Hepatic stellate cell (primary cell): ENCODE measurements at regions not wholly inside any gene's neighbourhood (a gene's known extent, or its start where the extent isn't known, plus 50 kb on each side); places are given as distances from the start of the nearest gene placed in this dataset.

Experiments used
- DNase-seq: peaks from one replicate; pipeline ENCODE4 v3.0.0; 2011; ENCODE audit warnings: low spot score

DNA sequence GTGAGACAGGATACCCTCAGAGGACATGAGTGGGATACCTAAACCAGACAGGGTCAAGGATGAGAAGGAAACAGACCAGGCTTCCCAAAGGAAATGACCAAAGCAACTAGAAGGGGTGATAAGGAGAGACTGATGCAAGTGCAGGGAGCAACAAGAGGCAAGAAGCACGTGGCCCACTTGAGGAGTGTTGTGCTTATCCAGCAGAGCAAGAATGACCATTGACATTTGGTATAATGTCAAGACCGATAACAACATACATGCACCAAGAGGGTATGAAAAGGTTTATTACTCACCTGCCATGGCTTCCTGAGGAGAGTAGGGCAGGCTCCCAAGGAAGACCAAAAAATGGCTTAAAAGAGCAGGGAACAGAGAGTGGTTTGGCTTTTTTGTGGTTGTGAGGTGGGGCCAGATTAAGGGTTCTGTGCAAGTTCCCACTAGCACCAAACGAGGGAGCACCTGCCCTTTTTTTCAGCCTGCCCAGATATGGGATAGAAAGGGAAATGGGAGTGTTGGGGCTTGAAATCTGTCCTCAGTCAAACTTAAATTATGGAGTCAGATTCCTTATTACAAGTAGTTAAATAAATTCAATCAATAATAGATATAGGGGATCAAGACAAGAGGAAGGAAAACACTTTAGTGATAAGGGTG, 513.6 kb downstream of the RASEF start:
- no peak for DNase-seq

- DNase-seq = no peak
Measured at GRCh38 chr9:82552784-82553183, 510.2 kb downstream of the RASEF start.

- DNase-seq = no peak
Measured at GRCh38 chr9:82553654-82554366, 509.1 kb downstream of the RASEF start.

- DNase-seq = no peak
Measured at GRCh38 chr9:82554381-82554780, 508.6 kb downstream of the RASEF start.

- no peak for DNase-seq
Measured at GRCh38 chr9:82555031-82555430, 507.9 kb downstream of the RASEF start.

DNA sequence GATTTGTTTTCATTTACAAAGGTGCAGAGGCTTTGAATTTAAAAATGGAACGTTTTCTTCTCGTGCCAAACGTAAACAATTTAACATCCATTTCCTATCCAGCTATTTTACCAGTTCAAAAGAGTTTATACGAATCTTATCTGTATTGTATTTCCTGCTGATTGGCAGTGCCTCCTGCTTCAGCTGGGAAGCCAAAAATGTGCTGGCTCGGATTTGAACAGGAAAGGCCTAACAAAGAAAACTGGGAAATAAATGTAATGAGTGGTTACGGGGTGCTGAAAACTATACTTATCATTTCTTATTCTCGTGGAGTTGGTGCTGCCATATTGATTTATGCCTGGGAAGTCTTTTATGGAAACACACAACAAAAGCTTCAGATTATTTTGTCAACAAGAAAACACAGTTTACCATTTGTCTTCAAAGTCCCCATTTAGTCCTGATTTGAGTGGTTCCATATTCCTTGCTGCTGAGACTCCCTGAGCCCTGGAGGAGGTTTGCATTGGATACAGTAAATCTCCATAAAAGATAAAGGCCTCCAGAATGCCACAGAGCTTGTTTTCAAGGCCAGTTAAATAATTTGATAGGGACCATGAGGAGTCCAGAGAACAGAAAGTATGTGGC, 507.4 kb downstream of the RASEF start:
- no peak for DNase-seq

DNA sequence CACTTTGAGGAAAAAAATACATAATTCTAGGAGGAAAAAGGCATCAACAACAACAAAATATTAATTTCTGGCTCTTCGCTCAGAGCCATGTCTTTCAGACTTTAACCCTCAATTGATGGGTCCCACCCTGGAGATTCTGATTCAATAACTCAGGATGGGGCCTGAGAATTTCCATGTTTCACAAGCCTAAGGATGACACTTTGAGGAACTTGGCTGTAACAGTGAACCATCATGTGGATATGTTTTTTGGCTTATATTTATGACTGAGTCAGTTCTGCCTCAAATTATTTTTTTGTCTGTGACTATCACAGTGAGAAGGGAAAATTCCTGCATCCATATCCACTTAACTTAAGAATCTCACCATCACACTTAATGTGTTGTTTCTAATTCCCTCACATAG, 504.6 kb downstream of the RASEF start:
- DNase-seq = no peak

- no peak for DNase-seq
Measured at GRCh38 chr9:82558855-82559630, 503.9 kb downstream of the RASEF start.

DNA sequence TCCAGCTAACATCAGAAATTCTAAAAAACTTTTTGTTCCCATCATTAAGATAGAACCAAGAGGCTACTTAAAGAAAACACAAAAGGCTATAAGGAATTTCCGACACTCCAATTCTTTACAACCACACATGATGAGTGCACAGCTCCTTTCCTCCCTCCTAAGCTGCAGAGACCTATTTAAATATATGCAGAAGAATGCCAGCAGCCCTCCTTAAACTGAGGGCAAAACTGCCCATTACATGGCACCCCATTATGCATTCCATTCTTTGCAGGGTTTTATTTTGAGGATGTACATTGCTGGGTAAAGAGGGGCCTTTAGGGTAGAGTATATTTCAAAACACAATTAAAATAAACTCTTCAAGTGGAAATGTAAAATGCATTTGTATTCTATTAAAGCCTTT, 502.9 kb downstream of the RASEF start:
- DNase-seq = no peak

GRCh38 chr9:82560457-82560904, 502.5 kb downstream of the RASEF start:
- no peak for DNase-seq

GRCh38 chr9:82563094-82563493, 499.8 kb downstream of the RASEF start:
- no peak for DNase-seq

DNA sequence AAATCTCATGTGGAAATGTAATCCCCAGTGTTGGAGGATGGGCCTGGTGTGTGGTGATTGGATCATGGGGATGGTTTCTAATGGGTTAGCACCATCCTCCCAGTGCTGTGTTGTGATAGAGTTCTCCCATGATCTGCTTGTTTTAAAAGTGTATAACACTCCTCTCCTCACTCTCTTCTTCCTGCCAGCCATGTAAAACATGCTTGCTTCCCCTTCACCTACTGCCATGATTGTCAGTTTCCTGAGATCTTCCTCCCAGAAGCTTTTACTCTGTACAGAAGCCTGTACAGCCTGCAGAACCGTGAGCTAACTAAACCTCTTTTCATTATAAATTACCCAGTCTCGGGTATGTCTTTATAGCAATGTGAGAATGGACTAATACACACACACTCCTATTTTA, 499.1 kb downstream of the RASEF start:
- no peak for DNase-seq

- no peak for DNase-seq
Measured at GRCh38 chr9:82565188-82565969, 497.6 kb downstream of the RASEF start.

DNA sequence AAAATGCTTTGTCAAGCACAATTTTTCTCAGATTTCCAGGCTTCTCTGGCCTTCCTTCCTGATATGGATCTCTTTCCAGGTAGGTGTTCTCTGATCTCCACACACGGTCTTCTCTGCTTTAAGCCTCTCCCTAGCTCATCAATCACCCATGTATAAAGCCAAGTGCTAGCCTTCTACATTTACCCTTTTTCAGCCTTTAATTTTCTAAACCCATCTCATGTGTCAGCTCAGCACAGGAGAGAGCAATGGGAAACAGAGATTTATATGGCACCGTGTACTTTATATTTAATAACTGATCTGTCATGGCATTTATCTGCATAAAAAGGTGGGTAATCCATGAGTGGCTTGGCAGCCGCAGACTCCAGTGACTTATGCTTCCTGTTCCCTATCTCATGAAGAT, 495.0 kb downstream of the RASEF start:
- no peak for DNase-seq

- no peak for DNase-seq
Measured at GRCh38 chr9:82570226-82570625, 492.7 kb downstream of the RASEF start.

DNA sequence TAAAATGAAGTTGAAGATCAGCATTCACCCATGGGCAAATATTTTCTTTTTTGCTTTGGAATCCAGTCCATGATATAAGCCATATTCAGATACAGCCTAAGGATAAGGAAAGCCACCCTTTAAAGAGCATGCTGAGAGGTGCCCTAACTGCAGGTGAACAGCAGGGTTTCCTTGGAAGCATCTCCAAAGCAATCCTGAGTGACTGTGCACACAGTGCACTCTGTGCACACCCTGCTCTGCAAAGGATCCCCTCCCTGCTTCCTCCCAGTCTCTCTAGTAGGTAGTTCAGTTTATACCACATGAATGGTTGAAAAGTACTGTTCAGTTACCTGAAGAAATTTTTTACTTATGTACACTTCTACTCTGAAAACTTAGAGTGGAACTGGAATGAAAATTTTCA, 491.4 kb downstream of the RASEF start:
- no peak for DNase-seq

- DNase-seq = no peak
Measured at GRCh38 chr9:82572146-82572545, 490.8 kb downstream of the RASEF start.

DNA sequence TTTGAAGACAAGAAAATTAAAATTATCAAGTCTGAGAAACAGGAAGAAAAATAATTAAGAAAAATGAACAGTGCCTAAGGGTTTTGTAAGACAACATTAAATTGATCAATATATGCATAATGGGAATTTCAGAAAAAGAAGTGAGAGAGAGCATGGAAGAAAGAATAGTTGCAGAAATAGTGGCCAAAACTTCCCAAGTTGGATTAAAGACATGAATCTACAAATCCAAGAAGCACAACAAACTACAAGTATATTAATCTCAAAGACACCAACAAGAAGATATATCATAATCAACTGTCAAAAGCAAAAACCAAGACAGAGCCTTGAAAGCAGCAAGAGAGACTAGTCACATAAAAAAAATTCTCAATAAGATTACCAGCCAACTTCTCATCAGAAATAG, 488.0 kb downstream of the RASEF start:
- no peak for DNase-seq

DNA sequence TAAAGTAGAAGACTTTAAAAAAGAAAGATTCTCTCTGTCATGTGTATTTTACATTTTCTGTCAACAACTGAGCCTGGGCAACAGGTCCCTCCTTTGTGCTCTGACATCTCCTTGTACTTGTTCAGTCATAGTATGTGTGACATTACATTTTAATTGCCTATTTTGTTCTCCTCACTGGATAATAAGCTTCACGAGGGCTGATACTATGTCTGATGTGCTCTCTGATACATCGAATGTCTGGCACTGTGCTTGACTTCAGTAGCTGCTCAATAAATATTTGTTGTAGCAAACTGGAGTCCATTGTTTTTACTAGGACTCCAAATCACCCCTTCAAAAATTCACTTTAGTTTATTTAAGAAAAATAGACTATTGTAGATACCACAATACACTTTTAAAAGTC, 482.0 kb downstream of the RASEF start:
- no peak for DNase-seq

DNA sequence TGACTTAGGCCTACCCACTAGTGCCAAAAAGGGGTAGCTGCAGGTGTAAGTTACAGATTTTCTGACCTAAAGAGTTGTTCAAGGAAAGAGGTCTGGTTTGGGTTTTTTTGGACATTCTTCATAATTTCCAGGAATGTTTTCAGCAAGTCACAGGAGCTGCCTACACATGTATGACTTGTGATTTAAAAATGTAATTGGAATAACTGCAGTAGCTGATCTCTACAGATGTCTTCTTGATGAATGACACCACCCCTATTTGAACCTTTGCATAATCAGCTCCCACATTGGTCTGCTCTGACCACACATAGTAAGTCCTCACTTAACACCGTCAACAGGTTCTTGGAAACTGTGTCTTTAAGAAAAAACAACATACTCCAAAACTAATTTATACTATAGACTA, 481.4 kb downstream of the RASEF start:
- no peak for DNase-seq

GRCh38 chr9:82581935-82582334, 481.0 kb downstream of the RASEF start:
- DNase-seq = no peak

DNA sequence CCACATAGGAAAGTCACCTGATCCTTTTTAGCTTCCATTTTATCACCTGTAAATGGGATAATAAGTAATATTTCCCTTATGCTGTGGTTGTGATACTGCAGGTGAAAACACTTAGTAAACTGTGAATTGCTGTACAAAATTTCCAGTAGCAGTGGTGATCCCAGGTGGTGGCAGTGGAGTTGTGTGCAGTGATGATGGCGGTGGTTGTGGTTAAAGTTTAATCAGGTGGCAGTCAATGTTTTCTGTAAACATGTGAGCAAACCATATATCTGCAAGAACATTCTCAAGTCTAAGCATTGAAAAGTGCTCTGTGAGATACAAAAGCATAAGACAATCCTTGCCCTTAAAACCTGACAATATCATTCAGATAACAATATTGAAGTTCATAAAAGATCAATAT, 480.2 kb downstream of the RASEF start:
- DNase-seq = no peak
